Kidney (tissue), 13 donors: ENCODE measurements at regions not wholly inside any gene's neighbourhood (a gene's known extent, or its start where the extent isn't known, plus 50 kb on each side); places are given as distances from the start of the nearest gene placed in this dataset.

Experiments
- DNase-seq, 5 donors: peaks; one replicate each; pipeline ENCODE4 v3.0.0-alpha.2; 2013 to 2020
- FAIRE-seq: peaks from 2 replicates; lab custom pipeline; 2012; peaks lifted over from hg19 to GRCh38; lab: Jason Lieb, UNC
- H3K27ac ChIP-seq, 2 donors: one replicate each; pipeline ENCODE4 v1.7.0; 2013; ENCODE audit warnings: low read depth in 2 of 2, low read length in 2 of 2, inconsistent platforms in 1 of 2
- H3K27me3 ChIP-seq: one replicate; pipeline ENCODE4 v1.7.1; 2013; ENCODE audit warnings: low read length, inconsistent platforms; ENCODE audit not compliant: control insufficient read depth, insufficient read depth
- H3K36me3 ChIP-seq, 3 donors: one replicate each; pipeline versions ENCODE4 v1.7.0 to v1.7.1; 2013; ENCODE audit warnings: low read length in 3 of 3, control low read depth in 1 of 3, inconsistent platforms in 1 of 3; ENCODE audit not compliant: insufficient read depth in 3 of 3, control insufficient read depth in 2 of 3
- H3K4me1 ChIP-seq, 3 donors: one replicate each; pipeline versions ENCODE4 v1.7.0 to v1.7.1; 2013; ENCODE audit warnings: low read length in 3 of 3, inconsistent platforms in 1 of 3, low read depth in 1 of 3; ENCODE audit not compliant: control insufficient read depth in 2 of 3, insufficient read depth in 2 of 3
- H3K4me3 ChIP-seq, 3 donors: one replicate each; pipeline versions ENCODE4 v1.7.0 to v1.8.1; 2013; ENCODE audit warnings: low read length in 3 of 3, control low read depth in 1 of 3, inconsistent platforms in 1 of 3
- H3K9ac ChIP-seq, 3 donors: one replicate each; pipeline versions ENCODE4 v1.7.0 to v1.7.1; 2013; ENCODE audit warnings: low read length in 3 of 3, control low read depth in 1 of 3, inconsistent platforms in 1 of 3
- H3K9me3 ChIP-seq, 3 donors: one replicate each; pipeline versions ENCODE4 v1.7.0 to v1.7.1; 2013; ENCODE audit warnings: low read length in 3 of 3, control low read depth in 1 of 3, inconsistent platforms in 1 of 3; ENCODE audit not compliant: control insufficient read depth in 2 of 3, insufficient read depth in 1 of 3
- CTCF ChIP-seq: IDR thresholded peaks from 3 replicates; pipeline ENCODE4 v1.5.1; 2012; ENCODE audit warnings: mild to moderate bottlenecking, moderate library complexity, borderline replicate concordance; ENCODE audit not compliant: insufficient read depth; ENCODE audit errors: extremely low read depth
- intact Hi-C: fragments of 100-400 bp; cut with DNase I; formaldehyde crosslinking; loops from one replicate; pipeline ENCODE4 v1.11.1; 2022
- donor health status: control.
- donor health status: control.
- donor health status: control.
- donor health status: control.
- donor health status: control.
- donor health status: DM: yes; HTN: yes; CAD: no.
- donor health status: Normal renal cell carcinoma (clear cell type).

GRCh38 chr5:98513380-98513779, 260.1 kb upstream of the RGMB start:
- FAIRE-seq (no peak), DNase-seq (no peak)
- no peak for TF ChIP-seq CTCF
- no peak overlapping the region for H3K9ac ChIP-seq
- intact Hi-C loops: no loop called here
- H3K4me1 ChIP-seq: no peaks in the 10 kb centered on the region
- no peak overlapping the region for H3K4me3 ChIP-seq
- no peak overlapping the region for H3K27ac ChIP-seq
- H3K36me3 ChIP-seq: no peaks in the 10 kb centered on the region
- no peaks in the 10 kb centered on the region for H3K9me3 ChIP-seq
- no peaks in the 10 kb centered on the region for H3K27me3 ChIP-seq

- H3K36me3 ChIP-seq: no peaks in the 10 kb centered on the region
- no peak for TF ChIP-seq CTCF
- H3K4me3 ChIP-seq: no peak overlapping the region
- H3K9ac ChIP-seq: no peak overlapping the region
- no peak overlapping the region for H3K27ac ChIP-seq
- H3K4me1 ChIP-seq: no peaks in the 10 kb centered on the region
- DNase-seq: no peak
- H3K27me3 ChIP-seq: no peaks in the 10 kb centered on the region
- no peaks in the 10 kb centered on the region for H3K9me3 ChIP-seq
- intact Hi-C loops: no loop called here
- FAIRE-seq: no peak
These were observed 259.2 kb upstream of the RGMB start for GRCh38 chr5:98514215-98514614.

- Histone ChIP-seq H3K27me3 (no peaks in the 10 kb centered on the region), H3K4me3 (no peak overlapping the region), H3K36me3 (no peaks in the 10 kb centered on the region), H3K4me1 (no peaks in the 10 kb centered on the region), H3K9me3 (no peaks in the 10 kb centered on the region), H3K9ac (no peak overlapping the region), H3K27ac (no peak overlapping the region)
- intact Hi-C loops: no loop called here
- DNase-seq (no peak), FAIRE-seq (no peak)
- no peak for TF ChIP-seq CTCF
These were observed 256.8 kb upstream of the RGMB start for GRCh38 chr5:98516701-98517100.
